ENCODE measurements at regions not wholly inside any gene's neighbourhood (a gene's known extent, or its start where the extent isn't known, plus 50 kb on each side); places are given as distances from the start of the nearest gene placed in this dataset.

DNA sequence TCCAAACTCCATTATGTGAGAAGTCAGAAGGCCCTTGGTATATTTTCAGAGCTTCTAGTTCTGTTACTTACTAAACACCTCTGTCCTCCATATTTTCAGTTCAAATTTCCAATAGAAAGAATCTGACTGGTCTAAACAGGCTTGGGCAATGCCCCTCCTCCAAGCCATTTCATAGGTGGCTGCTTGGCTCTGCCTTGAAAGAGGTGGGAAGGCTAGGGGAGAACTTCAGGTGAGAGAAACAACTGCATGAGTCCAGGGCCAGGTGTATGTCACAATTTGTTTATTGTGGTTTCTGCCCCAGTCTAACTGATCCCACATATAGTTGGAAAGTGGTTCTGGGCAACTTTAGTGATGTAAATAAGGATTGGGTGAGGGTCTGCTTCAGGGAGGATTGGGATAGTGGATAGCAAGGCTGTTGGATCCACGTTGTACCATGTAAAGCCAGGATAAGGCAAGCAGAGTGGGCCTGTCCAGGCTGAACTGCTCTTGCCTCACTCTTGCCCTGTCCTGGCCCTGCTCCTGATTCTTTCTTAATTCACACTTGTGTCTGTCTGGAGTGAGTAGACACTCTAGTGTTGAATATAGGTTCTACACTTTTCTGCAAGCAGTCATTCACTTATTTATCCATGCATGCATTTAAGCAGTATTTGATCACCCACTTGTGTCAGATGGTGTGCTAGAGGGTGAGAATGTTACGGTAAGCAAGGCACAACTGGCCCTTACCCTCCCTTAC is 67.5 kb upstream of the COMTD1 start:
- no peak for TF ChIP-seq FOXP2 (optimal IDR thresholded peaks at IDR 0.05; ENCODE audit: control extremely low read depth, extremely low read length, insufficient read depth)
- no peak for TF ChIP-seq EZH2 (IDR thresholded peaks at IDR 0.05)
- TF ChIP-seq POLR2AphosphoS5 (IDR thresholded peaks at IDR 0.05; ENCODE audit: borderline replicate concordance, low read depth, low read length) = no peak

Measured in SK-N-MC (cell line).